ENCODE measurements at regions not wholly inside any gene's neighbourhood (a gene's known extent, or its start where the extent isn't known, plus 50 kb on each side); places are given as distances from the start of the nearest gene placed in this dataset.

- TF ChIP-seq, protein P1, sequence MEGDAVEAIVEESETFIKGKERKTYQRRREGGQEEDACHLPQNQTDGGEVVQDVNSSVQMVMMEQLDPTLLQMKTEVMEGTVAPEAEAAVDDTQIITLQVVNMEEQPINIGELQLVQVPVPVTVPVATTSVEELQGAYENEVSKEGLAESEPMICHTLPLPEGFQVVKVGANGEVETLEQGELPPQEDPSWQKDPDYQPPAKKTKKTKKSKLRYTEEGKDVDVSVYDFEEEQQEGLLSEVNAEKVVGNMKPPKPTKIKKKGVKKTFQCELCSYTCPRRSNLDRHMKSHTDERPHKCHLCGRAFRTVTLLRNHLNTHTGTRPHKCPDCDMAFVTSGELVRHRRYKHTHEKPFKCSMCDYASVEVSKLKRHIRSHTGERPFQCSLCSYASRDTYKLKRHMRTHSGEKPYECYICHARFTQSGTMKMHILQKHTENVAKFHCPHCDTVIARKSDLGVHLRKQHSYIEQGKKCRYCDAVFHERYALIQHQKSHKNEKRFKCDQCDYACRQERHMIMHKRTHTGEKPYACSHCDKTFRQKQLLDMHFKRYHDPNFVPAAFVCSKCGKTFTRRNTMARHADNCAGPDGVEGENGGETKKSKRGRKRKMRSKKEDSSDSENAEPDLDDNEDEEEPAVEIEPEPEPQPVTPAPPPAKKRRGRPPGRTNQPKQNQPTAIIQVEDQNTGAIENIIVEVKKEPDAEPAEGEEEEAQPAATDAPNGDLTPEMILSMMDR (IDR thresholded peaks at IDR 0.05; ENCODE audit: control extremely low read depth in 1 of 3, insufficient read depth in 1 of 3, low read depth in 1 of 3, low read length in 3 of 3), result no peak
- no peak for TF ChIP-seq POLR2A (IDR thresholded peaks at IDR 0.05; ENCODE audit: control extremely low read depth in 1 of 2, low read depth in 2 of 2, low read length in 2 of 2)
- TF ChIP-seq JUN (IDR thresholded peaks at IDR 0.05; ENCODE audit: low read depth, low read length), result no peak
- TF ChIP-seq, protein P2, sequence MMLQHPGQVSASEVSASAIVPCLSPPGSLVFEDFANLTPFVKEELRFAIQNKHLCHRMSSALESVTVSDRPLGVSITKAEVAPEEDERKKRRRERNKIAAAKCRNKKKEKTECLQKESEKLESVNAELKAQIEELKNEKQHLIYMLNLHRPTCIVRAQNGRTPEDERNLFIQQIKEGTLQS (IDR thresholded peaks at IDR 0.05; ENCODE audit: insufficient read depth, low read depth, low read length), result no peak
- no peak for TF ChIP-seq HDAC6 (IDR thresholded peaks at IDR 0.05; ENCODE audit: low read depth, low read length)
- no peak for TF ChIP-seq RNF2 (IDR thresholded peaks at IDR 0.05; ENCODE audit: borderline replicate concordance, low read depth, low read length, missing control alignments, poor library complexity, severe bottlenecking)
- no peak for TF ChIP-seq ATF2 (IDR thresholded peaks at IDR 0.05; ENCODE audit: low read length)
- no peak for TF ChIP-seq GABPA (IDR thresholded peaks at IDR 0.05; ENCODE audit: borderline replicate concordance, insufficient read depth, low read length)
- TF ChIP-seq RFX5 (IDR thresholded peaks at IDR 0.05; ENCODE audit: borderline replicate concordance, low read depth, low read length), result no peak
- no peak for TF ChIP-seq SP1 (IDR thresholded peaks at IDR 0.05; ENCODE audit: low read depth, low read length)
- TF ChIP-seq EGR1 (IDR thresholded peaks at IDR 0.05; ENCODE audit: borderline replicate concordance, low read depth, low read length), result no peak
- TF ChIP-seq PHF8 (conservative IDR thresholded peaks at IDR 0.05; ENCODE audit: low read depth, low read length), result no peak
- no peak for TF ChIP-seq NANOG (IDR thresholded peaks at IDR 0.05; ENCODE audit: insufficient read depth, low read depth, low read length, poor library complexity, severe bottlenecking)
- no peak for TF ChIP-seq POLR2AphosphoS5 (IDR thresholded peaks at IDR 0.05; ENCODE audit: low read depth, low read length)
These were observed 103.2 kb upstream of the RIPOR2 start for GRCh38 chr6:25038999-25039398.

Data from H1 (cell line).